ENCODE measurements at regions not wholly inside any gene's neighbourhood (a gene's known extent, or its start where the extent isn't known, plus 50 kb on each side); places are given as distances from the start of the nearest gene placed in this dataset.

- Mint-ChIP-seq H3K27ac (ENCODE audit: unreplicated experiment) (no peak overlapping the region), H3K36me3 (ENCODE audit: insufficient read depth, unreplicated experiment) (no peaks in the 10 kb centered on the region), H3K4me1 (ENCODE audit: low read depth, unreplicated experiment) (no peaks in the 10 kb centered on the region), H3K27me3 (ENCODE audit: insufficient read depth, unreplicated experiment) (no peaks in the 10 kb centered on the region), H3K9me3 (ENCODE audit: unreplicated experiment) (no peaks in the 10 kb centered on the region), H3K4me3 (ENCODE audit: unreplicated experiment) (no peak overlapping the region)
- Histone ChIP-seq H3K4me3 (ENCODE audit: low read depth, low read length) (no peak overlapping the region), H3K27me3 (replicated peaks; ENCODE audit: control insufficient read depth, insufficient read depth, low read length) (no peaks in the 10 kb centered on the region), H3K9me3 (no peaks in the 10 kb centered on the region), H3K36me3 (ENCODE audit: control insufficient read depth, insufficient read depth, low read length) (no peaks in the 10 kb centered on the region), H3K4me1 (peaks cover 18% of the 10 kb centered on the region)
- DNase-seq: no peak
- ChIA-PET CTCF (no interaction called here), POLR2A (no interaction called here)
- BruUV-seq (replicated peaks): no TSS peak
- intact Hi-C loops (cut with micrococcal nuclease; ENCODE audit: unreplicated experiment): no loop called here
- TF ChIP-seq, protein P1, sequence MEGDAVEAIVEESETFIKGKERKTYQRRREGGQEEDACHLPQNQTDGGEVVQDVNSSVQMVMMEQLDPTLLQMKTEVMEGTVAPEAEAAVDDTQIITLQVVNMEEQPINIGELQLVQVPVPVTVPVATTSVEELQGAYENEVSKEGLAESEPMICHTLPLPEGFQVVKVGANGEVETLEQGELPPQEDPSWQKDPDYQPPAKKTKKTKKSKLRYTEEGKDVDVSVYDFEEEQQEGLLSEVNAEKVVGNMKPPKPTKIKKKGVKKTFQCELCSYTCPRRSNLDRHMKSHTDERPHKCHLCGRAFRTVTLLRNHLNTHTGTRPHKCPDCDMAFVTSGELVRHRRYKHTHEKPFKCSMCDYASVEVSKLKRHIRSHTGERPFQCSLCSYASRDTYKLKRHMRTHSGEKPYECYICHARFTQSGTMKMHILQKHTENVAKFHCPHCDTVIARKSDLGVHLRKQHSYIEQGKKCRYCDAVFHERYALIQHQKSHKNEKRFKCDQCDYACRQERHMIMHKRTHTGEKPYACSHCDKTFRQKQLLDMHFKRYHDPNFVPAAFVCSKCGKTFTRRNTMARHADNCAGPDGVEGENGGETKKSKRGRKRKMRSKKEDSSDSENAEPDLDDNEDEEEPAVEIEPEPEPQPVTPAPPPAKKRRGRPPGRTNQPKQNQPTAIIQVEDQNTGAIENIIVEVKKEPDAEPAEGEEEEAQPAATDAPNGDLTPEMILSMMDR (IDR thresholded peaks at IDR 0.05; ENCODE audit: insufficient read depth in 1 of 2, low read depth in 1 of 2, low read length in 1 of 2, severe bottlenecking in 1 of 2, unreplicated experiment in 1 of 2): no peak
Measured at GRCh38 chr13:40192452-40192851, 474.0 kb downstream of the FOXO1 start.

- no peak overlapping the region for H3K4me3 Mint-ChIP-seq (ENCODE audit: unreplicated experiment)
- CTCF ChIA-PET: no interaction called here
Measured at GRCh38 chr13:40192858-40193257, 473.6 kb downstream of the FOXO1 start.

GRCh38 chr13:40193286-40194223 is 472.9 kb downstream of the FOXO1 start:
- TF ChIP-seq, protein P1 (IDR thresholded peaks at IDR 0.05; ENCODE audit: insufficient read depth in 1 of 2, low read depth in 1 of 2, low read length in 1 of 2, severe bottlenecking in 1 of 2, unreplicated experiment in 1 of 2): no peak
- Histone ChIP-seq H3K4me3 (ENCODE audit: low read depth, low read length) (no peak overlapping the region), H3K27me3 (replicated peaks; ENCODE audit: control insufficient read depth, insufficient read depth, low read length) (no peaks in the 10 kb centered on the region), H3K9me3 (no peaks in the 10 kb centered on the region), H3K36me3 (ENCODE audit: control insufficient read depth, insufficient read depth, low read length) (no peaks in the 10 kb centered on the region), H3K4me1 (peaks cover 18% of the 10 kb centered on the region)
- Mint-ChIP-seq H3K9me3 (ENCODE audit: unreplicated experiment) (no peaks in the 10 kb centered on the region), H3K27me3 (ENCODE audit: insufficient read depth, unreplicated experiment) (no peaks in the 10 kb centered on the region), H3K36me3 (ENCODE audit: insufficient read depth, unreplicated experiment) (no peaks in the 10 kb centered on the region), H3K4me1 (ENCODE audit: low read depth, unreplicated experiment) (no peaks in the 10 kb centered on the region), H3K27ac (ENCODE audit: unreplicated experiment) (no peak overlapping the region), H3K4me3 (ENCODE audit: unreplicated experiment) (no peak overlapping the region)
- POLR2A ChIA-PET: no interaction called here
- CTCF ChIA-PET: no interaction called here
- no TSS peak for BruUV-seq (replicated peaks)
- no peak for DNase-seq
- intact Hi-C loops (cut with micrococcal nuclease; ENCODE audit: unreplicated experiment): no loop called here

More at GRCh38 chr13:40192858-40193257, 473.6 kb downstream of the FOXO1 start:
- Histone ChIP-seq H3K9me3 (no peaks in the 10 kb centered on the region), H3K27me3 (replicated peaks; ENCODE audit: control insufficient read depth, insufficient read depth, low read length) (no peaks in the 10 kb centered on the region), H3K4me3 (ENCODE audit: low read depth, low read length) (no peak overlapping the region), H3K4me1 (peaks cover 18% of the 10 kb centered on the region), H3K36me3 (ENCODE audit: control insufficient read depth, insufficient read depth, low read length) (no peaks in the 10 kb centered on the region)
- POLR2A ChIA-PET: no interaction called here
- TF ChIP-seq, protein P1 (IDR thresholded peaks at IDR 0.05; ENCODE audit: insufficient read depth in 1 of 2, low read depth in 1 of 2, low read length in 1 of 2, severe bottlenecking in 1 of 2, unreplicated experiment in 1 of 2): no peak
- no peaks in the 10 kb centered on the region for H3K9me3 Mint-ChIP-seq (ENCODE audit: unreplicated experiment)
- intact Hi-C loops (cut with micrococcal nuclease; ENCODE audit: unreplicated experiment): no loop called here
- H3K4me1 Mint-ChIP-seq (ENCODE audit: low read depth, unreplicated experiment): no peaks in the 10 kb centered on the region
- no peak overlapping the region for H3K27ac Mint-ChIP-seq (ENCODE audit: unreplicated experiment)
- no peak for DNase-seq
- BruUV-seq (replicated peaks): no TSS peak
- no peaks in the 10 kb centered on the region for H3K27me3 Mint-ChIP-seq (ENCODE audit: insufficient read depth, unreplicated experiment)
- no peaks in the 10 kb centered on the region for H3K36me3 Mint-ChIP-seq (ENCODE audit: insufficient read depth, unreplicated experiment)

Data from Caco-2 (cell line).